CD4-positive, alpha-beta T cell (primary cell): ENCODE measurements at regions not wholly inside any gene's neighbourhood (a gene's known extent, or its start where the extent isn't known, plus 50 kb on each side); places are given as distances from the start of the nearest gene placed in this dataset.

Source experiments
- ATAC-seq: fragments of 200-7000 bp; cut with Tn5 transposase; one replicate; pipeline ENCODE4 v1.10.0; 2022; ENCODE audit warnings: mild to moderate bottlenecking; ENCODE audit not compliant: poor library complexity
- CTCF ChIA-PET: fragments of 350-600 bp; sonication (Branson Sonifier 250); formaldehyde crosslinking; loops from one replicate; lab custom pipeline; 2021; ENCODE audit warnings: antibody characterized with exemption, inconsistent platforms; lab: Charles Lee
- POLR2A ChIA-PET: fragments of 350-600 bp; sonication (Branson Sonifier 250); formaldehyde crosslinking; loops from one replicate; lab custom pipeline; 2021; ENCODE audit warnings: antibody characterized with exemption, inconsistent platforms; lab: Charles Lee
- DNase-seq, 14 experiments: peaks; one replicate each; pipeline ENCODE4 v3.0.0-alpha.2; 2013 to 2020; ENCODE audit warnings: mixed read lengths in 2 of 14
- H3K27ac ChIP-seq, 2 donors: one replicate each; pipeline versions ENCODE4 v1.5.1 to v1.7.0; 2013; ENCODE audit warnings: low read length in 2 of 2, low read depth in 1 of 2, mild to moderate bottlenecking in 1 of 2
- H3K27me3 ChIP-seq, 2 experiments: 1 replicate in 1 of 2; 2 replicates in 1 of 2; pipeline versions ENCODE4 v1.6.1 to v1.7.0; 2013; ENCODE audit warnings: low read length in 2 of 2, control low read depth in 1 of 2, mild to moderate bottlenecking in 1 of 2, moderate library complexity in 1 of 2; ENCODE audit not compliant: insufficient read depth in 2 of 2, control insufficient read depth in 1 of 2
- H3K36me3 ChIP-seq: one replicate; pipeline ENCODE4 v1.6.1; 2013; ENCODE audit warnings: low read length, control low read depth; ENCODE audit not compliant: insufficient read depth
- H3K4me1 ChIP-seq: one replicate; pipeline ENCODE4 v1.6.1; 2013; ENCODE audit warnings: low read length, control low read depth; ENCODE audit not compliant: insufficient read depth
- H3K4me3 ChIP-seq: one replicate; pipeline ENCODE4 v1.5.1; 2013; ENCODE audit warnings: mild to moderate bottlenecking, low read length, moderate library complexity
- H3K9me3 ChIP-seq, 2 experiments: 1 replicate in 1 of 2; 2 replicates in 1 of 2; pipeline versions ENCODE4 v1.6.1 to v1.7.0; 2013; ENCODE audit warnings: low read length in 2 of 2, mild to moderate bottlenecking in 2 of 2, control low read depth in 1 of 2, moderate library complexity in 1 of 2; ENCODE audit not compliant: control insufficient read depth in 1 of 2, insufficient read depth in 1 of 2
- H3K27ac Mint-ChIP-seq: one replicate; pipeline ENCODE4 v1.8.0; 2020; ENCODE audit warnings: mixed read lengths
- H3K27me3 Mint-ChIP-seq: one replicate; pipeline ENCODE4 v1.8.0; 2021; ENCODE audit warnings: mixed read lengths
- H3K36me3 Mint-ChIP-seq: one replicate; pipeline ENCODE4 v1.8.0; 2021; ENCODE audit warnings: low read depth, mixed read lengths
- H3K4me1 Mint-ChIP-seq: one replicate; pipeline ENCODE4 v1.8.0; 2021; ENCODE audit warnings: low read depth, mixed read lengths
- H3K4me3 Mint-ChIP-seq: one replicate; pipeline ENCODE4 v1.8.0; 2020; ENCODE audit warnings: mild to moderate bottlenecking, mixed read lengths
- H3K9me3 Mint-ChIP-seq: one replicate; pipeline ENCODE4 v1.8.0; 2020; ENCODE audit warnings: mixed read lengths
- intact Hi-C, 2 experiments: fragments of 100-400 bp; cut with DNase I in 1 of 2; cut with micrococcal nuclease in 1 of 2; formaldehyde crosslinking; loops; one replicate each; pipeline versions ENCODE4 v1.15.1 to v1.9.0; 2023 to 2025; cut with DNase I, micrococcal nuclease
- TF ChIP-seq, protein P1 (sequence below): fragments of 200-600 bp; IDR thresholded peaks from one replicate; pipeline ENCODE4 v1.8.0; 2022; ENCODE audit warnings: antibody characterized with exemption, mild to moderate bottlenecking

GRCh38 chr22:49422701-49423100, 405.0 kb downstream of the BRD1 start:
- H3K9me3 ChIP-seq, result peaks cover 0 to 17% of the 10 kb centered on the region in 2 experiments
- Mint-ChIP-seq H3K36me3 (no peaks in the 10 kb centered on the region), H3K4me3 (no peak overlapping the region), H3K27me3 (peaks cover 11% of the 10 kb centered on the region), H3K4me1 (no peaks in the 10 kb centered on the region), H3K27ac (no peak overlapping the region), H3K9me3 (peaks cover 2% of the 10 kb centered on the region)
- ATAC-seq (no peak), DNase-seq (no peak)
- no peaks in the 10 kb centered on the region for H3K4me1 ChIP-seq
- CTCF ChIA-PET, result no interaction called here
- intact Hi-C loops, result no loop called here
- peaks cover 1 to 2% of the 10 kb centered on the region in 2 experiments for H3K27me3 ChIP-seq
- H3K27ac ChIP-seq, result no peak overlapping the region
- TF ChIP-seq, protein P1, sequence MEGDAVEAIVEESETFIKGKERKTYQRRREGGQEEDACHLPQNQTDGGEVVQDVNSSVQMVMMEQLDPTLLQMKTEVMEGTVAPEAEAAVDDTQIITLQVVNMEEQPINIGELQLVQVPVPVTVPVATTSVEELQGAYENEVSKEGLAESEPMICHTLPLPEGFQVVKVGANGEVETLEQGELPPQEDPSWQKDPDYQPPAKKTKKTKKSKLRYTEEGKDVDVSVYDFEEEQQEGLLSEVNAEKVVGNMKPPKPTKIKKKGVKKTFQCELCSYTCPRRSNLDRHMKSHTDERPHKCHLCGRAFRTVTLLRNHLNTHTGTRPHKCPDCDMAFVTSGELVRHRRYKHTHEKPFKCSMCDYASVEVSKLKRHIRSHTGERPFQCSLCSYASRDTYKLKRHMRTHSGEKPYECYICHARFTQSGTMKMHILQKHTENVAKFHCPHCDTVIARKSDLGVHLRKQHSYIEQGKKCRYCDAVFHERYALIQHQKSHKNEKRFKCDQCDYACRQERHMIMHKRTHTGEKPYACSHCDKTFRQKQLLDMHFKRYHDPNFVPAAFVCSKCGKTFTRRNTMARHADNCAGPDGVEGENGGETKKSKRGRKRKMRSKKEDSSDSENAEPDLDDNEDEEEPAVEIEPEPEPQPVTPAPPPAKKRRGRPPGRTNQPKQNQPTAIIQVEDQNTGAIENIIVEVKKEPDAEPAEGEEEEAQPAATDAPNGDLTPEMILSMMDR, result no peak
- POLR2A ChIA-PET, result no interaction called here
- H3K4me3 ChIP-seq, result no peak overlapping the region
- H3K36me3 ChIP-seq, result no peaks in the 10 kb centered on the region

- H3K27me3 ChIP-seq, result peaks cover 0 to 2% of the 10 kb centered on the region in 2 experiments
- TF ChIP-seq, protein P1, result no peak
- Mint-ChIP-seq H3K4me3 (no peak overlapping the region), H3K27me3 (peaks cover 11% of the 10 kb centered on the region), H3K36me3 (no peaks in the 10 kb centered on the region), H3K9me3 (peaks cover 2% of the 10 kb centered on the region), H3K4me1 (no peaks in the 10 kb centered on the region), H3K27ac (no peak overlapping the region)
- H3K36me3 ChIP-seq, result no peaks in the 10 kb centered on the region
- peaks cover 0 to 17% of the 10 kb centered on the region in 2 experiments for H3K9me3 ChIP-seq
- ATAC-seq (no peak), DNase-seq (no peak)
- CTCF ChIA-PET, result interaction anchor here (0.6 kb wide), 1 partner anchor 265 kb away, joined by 4 read pairs; no protein-coding TSS in a partner anchor
- POLR2A ChIA-PET, result no interaction called here
- no peak overlapping the region for H3K4me3 ChIP-seq
- H3K4me1 ChIP-seq, result no peaks in the 10 kb centered on the region
- H3K27ac ChIP-seq, result no peak overlapping the region
- intact Hi-C loops, result no loop called here
Observed at GRCh38 chr22:49420651-49421050, 407.0 kb downstream of the BRD1 start.

DNA sequence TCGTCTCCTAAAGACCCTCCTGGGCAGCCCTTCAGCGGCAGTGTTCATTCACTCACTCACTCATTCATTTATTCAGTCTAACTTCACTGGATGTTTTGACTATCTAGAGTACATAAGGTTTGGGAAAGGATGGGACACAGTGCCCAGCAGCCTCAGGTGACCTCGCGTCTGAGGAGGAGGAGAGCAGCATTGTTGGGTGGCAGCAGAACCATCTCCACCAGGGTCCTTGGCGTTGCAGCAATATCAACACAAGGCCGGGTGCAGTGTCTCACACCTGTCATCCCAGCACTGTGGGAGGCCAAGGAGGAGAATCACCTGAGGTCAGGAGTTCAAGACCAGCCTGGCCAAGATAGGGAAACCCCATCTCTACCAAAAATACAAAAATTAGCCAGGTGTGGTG, 408.0 kb downstream of the BRD1 start:
- no peak overlapping the region for H3K4me3 Mint-ChIP-seq
- ATAC-seq, result no peak
- no peaks in the 10 kb centered on the region for H3K36me3 ChIP-seq
- CTCF ChIA-PET, result no interaction called here
- no peak overlapping the region for H3K27ac ChIP-seq
- POLR2A ChIA-PET, result no interaction called here
- H3K4me1 Mint-ChIP-seq, result no peaks in the 10 kb centered on the region
- no peak overlapping the region for H3K27ac Mint-ChIP-seq
- H3K4me3 ChIP-seq, result no peak overlapping the region
- H3K27me3 ChIP-seq, result peaks cover 0 to 2% of the 10 kb centered on the region in 2 experiments
- peaks cover 2% of the 10 kb centered on the region for H3K9me3 Mint-ChIP-seq
- DNase-seq, result no peak
- H3K36me3 Mint-ChIP-seq, result no peaks in the 10 kb centered on the region
- TF ChIP-seq, protein P1, result no peak
- H3K27me3 Mint-ChIP-seq, result peaks cover 11% of the 10 kb centered on the region
- no peaks in the 10 kb centered on the region for H3K4me1 ChIP-seq
- intact Hi-C loops, result no loop called here
- peaks cover 0 to 17% of the 10 kb centered on the region in 2 experiments for H3K9me3 ChIP-seq
